HG02798 (cell line): ENCODE measurements at regions not wholly inside any gene's neighbourhood (a gene's known extent, or its start where the extent isn't known, plus 50 kb on each side); places are given as distances from the start of the nearest gene placed in this dataset.
A peak's percentile ranks its signal among the peaks of the same experiment; 100 is the strongest.
"Not testable (repeated sequence)": the region's sequence is repeated elsewhere in the genome, so short reads cannot be mapped to it uniquely, and the experiment has no call there.

ENCODE experiments used
- ATAC-seq: cut with Tn5 transposase; IDR thresholded peaks from one replicate; pipeline ENCODE4 v1.9.1; 2021; ENCODE audit warnings: mild to moderate bottlenecking; ENCODE audit not compliant: unreplicated experiment, poor library complexity

- ATAC-seq: no peak
Observed at GRCh38 chr4:138861135-138861534, 154.4 kb upstream of the NOCT start.

DNA sequence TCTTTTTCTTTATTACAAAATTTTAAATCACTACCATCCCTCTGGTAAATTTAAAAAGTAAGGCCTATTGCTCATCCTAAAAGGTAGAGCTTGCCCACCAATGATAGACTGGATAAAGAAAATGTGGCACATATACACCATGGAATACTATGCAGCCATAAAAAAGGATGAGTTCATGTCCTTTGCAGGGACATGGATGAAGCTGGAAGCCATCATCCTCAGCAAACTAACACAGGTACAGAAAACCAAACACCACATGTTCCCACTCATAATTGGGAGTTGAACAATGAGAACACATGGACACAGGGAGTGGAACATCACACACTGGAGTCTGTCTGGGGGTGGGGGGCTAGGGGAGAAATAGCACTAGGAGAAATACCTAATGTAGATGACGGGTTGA lies 155.2 kb upstream of the NOCT start:
- not testable (repeated sequence) for ATAC-seq

DNA sequence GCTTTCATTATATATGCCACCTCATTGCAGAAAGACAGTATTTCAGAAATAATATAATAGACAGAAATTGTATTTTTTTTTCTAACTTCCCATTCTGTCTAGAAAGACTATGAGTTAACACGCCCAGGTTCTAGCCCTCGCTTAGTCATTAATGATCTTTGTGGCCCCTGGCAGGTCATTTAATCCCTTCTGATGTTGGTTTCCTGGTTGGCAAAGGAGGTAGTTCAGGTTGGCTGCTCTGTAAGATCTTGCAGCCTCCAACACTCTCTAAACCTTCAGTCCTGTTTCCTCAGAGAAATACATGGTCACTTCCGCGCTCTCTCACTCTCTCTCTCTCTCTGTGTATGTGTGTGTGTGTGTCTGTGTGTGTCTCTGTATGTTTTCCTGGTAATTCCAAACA lies 156.3 kb upstream of the NOCT start:
- no peak for ATAC-seq

- ATAC-seq: no peak
Observed at GRCh38 chr4:138858419-138858818, 157.2 kb upstream of the NOCT start.

DNA sequence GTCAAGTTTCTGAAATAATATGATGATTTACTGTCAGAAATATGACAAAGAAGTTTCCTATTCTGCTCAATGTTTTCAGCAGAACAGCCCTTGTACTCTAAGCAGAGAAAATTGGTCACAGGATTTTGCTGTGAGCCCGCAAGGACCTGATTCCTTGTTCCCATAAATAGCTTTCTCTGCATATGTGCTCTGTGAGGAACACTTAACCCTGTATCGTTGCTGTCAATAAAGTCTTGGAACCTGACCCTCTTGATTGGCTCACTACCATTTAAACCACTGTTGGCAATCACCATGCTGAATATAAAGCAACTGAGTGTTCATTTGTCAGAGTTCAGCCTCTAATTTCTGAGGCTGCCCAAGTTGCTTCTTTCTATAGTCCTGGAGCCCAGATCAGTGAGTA lies 158.2 kb upstream of the NOCT start:
- ATAC-seq: no peak

GRCh38 chr4:138852681-138853080 lies 162.9 kb upstream of the NOCT start:
- no peak for ATAC-seq

DNA sequence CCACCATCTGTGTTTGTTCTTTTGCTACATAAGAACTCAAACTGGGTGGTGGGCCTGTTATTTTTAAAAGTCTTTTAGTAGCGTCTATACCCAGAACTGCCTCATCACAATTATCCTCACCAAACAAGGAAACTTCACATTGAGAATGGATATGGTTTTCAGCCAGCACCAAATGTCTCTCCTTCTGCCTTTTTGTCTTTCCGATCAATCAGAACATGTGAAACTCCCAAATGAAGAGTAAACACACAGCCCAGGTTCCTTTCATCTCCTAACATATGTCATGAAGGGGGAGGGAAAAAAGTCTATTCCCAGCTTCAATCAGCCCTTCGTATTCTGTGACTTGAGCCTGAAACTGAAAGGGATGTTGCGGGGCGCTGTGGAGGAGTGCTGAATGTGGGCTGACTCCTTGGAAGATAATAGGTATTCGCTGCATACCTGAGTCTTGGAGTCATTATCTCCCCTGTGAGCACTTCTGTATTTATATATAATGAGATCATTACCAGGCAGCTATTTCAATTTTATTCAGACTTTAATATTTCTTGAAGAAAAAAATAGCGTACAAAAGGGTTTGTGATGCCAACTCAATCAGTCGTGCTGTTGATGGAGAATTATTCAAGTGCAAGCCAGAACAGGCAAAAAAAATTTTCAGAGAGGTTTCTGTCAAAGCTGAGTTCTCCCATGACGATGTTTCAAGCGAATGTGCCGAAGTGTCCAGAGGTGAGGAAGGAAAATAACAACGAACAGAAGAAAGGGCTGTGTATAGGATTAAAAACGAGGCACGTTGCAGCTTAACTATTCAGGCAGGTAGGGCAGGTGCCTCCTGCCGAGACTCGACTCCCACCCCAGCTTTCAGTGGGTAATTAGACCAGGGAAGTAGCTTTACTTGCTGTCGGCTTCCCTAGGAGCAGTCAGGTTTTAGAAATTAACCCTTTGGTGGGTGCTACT lies 163.9 kb upstream of the NOCT start:
- no peak for ATAC-seq

GRCh38 chr4:138845664-138846063 lies 169.9 kb upstream of the NOCT start:
- ATAC-seq: no peak

DNA sequence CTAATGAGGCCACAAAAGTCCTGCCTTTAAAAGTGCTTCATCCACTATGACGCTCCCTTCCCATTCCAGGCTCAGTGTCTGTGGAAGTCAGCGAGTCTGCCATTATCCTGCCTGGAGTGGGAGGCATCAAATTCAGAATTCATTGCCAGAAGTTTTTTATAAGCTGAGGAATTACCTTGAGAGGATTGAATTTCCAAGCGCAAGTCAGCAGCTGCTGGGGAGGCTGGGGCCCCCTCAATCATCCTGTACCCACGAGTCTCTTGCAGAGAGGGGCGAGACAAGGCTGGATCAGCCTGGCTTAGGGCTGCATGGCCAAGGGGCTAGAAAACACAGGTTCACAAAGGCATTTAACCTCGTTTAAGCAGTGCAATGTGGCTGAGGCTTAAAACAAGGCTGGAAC lies 170.5 kb upstream of the NOCT start:
- no peak for ATAC-seq

DNA sequence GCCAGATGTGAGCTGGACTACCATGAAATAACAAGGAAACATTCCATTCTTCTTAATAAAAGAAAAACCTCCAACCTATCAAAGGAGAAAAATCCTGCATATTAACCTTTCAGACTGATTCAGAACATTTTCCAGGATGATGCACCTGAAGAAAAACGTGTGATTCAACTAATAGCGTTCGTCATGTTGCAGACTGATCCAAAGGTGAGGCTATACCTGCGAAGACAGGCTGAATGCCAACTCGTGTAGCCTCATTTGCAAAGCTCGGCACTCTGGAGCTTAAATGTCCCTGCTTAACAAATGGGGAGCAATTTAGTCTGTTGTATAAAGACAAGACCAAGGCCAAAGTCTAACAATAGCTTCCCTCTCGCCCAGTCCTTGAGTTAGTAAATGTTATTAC lies 172.0 kb upstream of the NOCT start:
- no peak for ATAC-seq

- no peak for ATAC-seq
Observed at GRCh38 chr4:138841343-138841742, 174.2 kb upstream of the NOCT start.

DNA sequence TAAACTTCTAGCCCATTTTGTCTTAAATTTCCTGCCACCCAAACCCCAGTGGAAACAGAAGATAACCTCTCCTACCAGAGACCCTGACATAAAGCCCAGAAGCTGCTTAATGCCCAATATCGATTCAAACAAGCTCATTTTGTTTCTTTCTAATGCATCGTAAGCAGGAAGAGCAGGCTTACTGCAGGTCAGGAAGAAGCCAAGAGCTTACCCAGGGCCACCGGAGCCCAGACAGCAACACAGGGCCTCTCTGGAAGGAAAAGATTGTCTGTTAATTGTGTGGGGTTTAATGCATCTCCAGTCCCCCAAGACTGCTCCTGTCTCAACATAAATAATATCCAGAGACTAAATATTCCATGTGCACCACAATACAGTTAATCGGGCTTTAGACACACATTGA lies 177.3 kb upstream of the NOCT start:
- no peak for ATAC-seq

DNA sequence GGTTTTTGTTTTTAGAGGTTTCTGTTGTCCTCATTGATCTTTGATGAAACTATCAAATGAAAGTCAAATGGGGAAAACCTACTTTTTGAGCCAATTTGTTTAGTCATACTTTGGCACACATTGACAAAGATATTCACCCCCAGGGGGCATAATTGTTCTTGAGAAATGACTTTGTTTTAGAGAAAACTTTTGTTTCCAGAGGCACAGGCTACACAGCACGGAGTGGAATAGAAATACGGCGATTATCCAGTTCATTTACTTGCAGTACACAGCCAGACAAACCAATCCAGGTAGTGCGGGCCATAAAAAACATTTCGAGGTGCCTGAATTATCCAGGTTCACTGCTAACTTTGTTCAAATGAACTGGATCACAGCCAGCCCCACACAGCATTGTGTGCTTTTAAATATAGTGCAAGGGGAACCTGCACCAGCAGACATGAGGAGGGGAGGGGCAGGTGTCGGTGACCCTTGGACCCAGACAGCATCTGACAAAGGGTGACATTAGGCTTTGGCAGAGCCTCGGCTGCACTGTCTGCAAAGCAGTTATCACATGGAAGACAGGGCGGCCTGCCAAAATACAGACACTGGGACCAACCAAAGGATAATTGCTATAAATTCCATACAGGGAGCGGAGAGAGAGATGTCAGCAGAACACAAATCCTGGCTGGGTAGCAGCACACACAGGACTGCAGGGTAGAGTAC lies 179.6 kb upstream of the NOCT start:
- ATAC-seq: no peak

DNA sequence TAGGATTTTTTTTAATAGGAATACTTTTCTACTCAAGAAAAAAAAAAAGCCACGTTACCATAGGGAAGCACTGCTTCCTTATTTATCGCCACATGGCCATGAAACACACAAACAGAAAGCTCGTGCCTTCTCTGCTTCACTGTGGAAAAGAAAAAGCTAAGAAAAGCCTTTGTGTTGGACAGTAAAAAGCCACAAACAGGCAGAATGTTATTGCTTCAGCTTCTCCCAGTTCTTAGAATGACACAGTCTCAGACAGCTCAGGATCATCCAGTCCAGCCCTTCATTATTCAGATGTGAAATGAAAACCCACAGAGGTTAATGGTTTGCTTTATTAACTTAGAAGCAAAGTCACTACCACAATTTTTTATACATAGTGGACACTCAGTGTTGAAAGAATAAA lies 181.6 kb upstream of the NOCT start:
- ATAC-seq: peak; percentile 29

GRCh38 chr4:138832563-138832962 lies 183.0 kb upstream of the NOCT start:
- peak; percentile 35 for ATAC-seq

DNA sequence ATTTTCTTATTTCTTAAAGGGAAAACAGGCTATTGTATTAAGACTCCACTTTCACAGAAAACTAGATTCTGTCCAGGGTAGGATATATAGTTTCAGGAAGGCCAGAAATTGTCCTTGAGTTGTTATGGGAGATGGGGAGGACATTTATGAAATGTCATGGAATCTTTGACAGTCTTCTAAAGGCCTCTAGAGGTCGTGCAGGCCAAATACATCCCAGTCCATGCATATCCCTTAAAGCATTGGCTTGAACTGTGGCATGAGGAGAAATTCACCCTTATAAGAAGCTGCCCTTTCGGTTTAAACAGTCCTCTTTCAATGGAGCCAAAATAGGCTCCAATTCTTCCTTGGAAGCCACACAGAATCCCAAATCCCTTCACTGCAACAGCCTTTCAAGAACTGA lies 183.6 kb upstream of the NOCT start:
- no peak for ATAC-seq

GRCh38 chr4:138828926-138829325 lies 186.7 kb upstream of the NOCT start:
- ATAC-seq: no peak

GRCh38 chr4:138826754-138827153 lies 188.8 kb upstream of the NOCT start:
- no peak for ATAC-seq

GRCh38 chr4:138826322-138826721 lies 189.3 kb upstream of the NOCT start:
- no peak for ATAC-seq

GRCh38 chr4:138821331-138821730 lies 194.2 kb upstream of the NOCT start:
- no peak for ATAC-seq

- no peak for ATAC-seq
Observed at GRCh38 chr4:138816875-138817274, 198.7 kb upstream of the NOCT start.

- ATAC-seq: no peak
Observed at GRCh38 chr4:138815811-138816210, 199.8 kb upstream of the NOCT start.
